ENCODE measurements at regions not wholly inside any gene's neighbourhood (a gene's known extent, or its start where the extent isn't known, plus 50 kb on each side); places are given as distances from the start of the nearest gene placed in this dataset.

DNA sequence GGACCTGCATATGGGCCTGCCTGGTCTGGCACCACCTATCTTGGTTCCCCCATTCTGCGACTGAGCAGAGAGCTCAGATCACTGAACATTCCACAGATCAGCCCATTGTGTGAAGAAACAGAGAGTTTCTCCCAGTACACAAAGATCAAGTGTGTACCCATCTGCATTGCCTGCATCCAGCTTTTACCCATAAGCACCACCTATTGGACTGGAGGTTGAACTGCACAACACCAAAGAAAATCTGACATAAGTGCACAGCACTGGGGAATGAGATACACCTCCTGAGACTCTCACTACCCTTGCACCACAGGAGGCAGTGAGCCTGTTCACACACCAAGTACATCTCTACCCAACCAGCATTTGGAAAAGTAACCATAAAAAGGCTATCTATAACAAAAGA lies 362.6 kb upstream of the CLEC14A start:
- DNase-seq: no peak
- H4K20me1 ChIP-seq (ENCODE audit: insufficient read depth): no peaks in the 10 kb centered on the region
- H3K27ac ChIP-seq: no peak overlapping the region
- H3K9me2 ChIP-seq (ENCODE audit: insufficient read depth): no peaks in the 10 kb centered on the region
- CTCF ChIA-PET: no interaction called here
- H3K36me3 ChIP-seq (ENCODE audit: low read depth): no peaks in the 10 kb centered on the region
- intact Hi-C loops (cut with micrococcal nuclease; ENCODE audit: unreplicated experiment): no loop called here
- no peak overlapping the region for H3K4me3 ChIP-seq
- H2AFZ ChIP-seq: no peak overlapping the region
- BruUV-seq (replicated peaks): no TSS peak
- H3K9me3 ChIP-seq (ENCODE audit: insufficient read depth, low read depth): no peaks in the 10 kb centered on the region
- no peak for TF ChIP-seq EZH2 (IDR thresholded peaks at IDR 0.05; ENCODE audit: low read depth)
- TF ChIP-seq, protein P1, sequence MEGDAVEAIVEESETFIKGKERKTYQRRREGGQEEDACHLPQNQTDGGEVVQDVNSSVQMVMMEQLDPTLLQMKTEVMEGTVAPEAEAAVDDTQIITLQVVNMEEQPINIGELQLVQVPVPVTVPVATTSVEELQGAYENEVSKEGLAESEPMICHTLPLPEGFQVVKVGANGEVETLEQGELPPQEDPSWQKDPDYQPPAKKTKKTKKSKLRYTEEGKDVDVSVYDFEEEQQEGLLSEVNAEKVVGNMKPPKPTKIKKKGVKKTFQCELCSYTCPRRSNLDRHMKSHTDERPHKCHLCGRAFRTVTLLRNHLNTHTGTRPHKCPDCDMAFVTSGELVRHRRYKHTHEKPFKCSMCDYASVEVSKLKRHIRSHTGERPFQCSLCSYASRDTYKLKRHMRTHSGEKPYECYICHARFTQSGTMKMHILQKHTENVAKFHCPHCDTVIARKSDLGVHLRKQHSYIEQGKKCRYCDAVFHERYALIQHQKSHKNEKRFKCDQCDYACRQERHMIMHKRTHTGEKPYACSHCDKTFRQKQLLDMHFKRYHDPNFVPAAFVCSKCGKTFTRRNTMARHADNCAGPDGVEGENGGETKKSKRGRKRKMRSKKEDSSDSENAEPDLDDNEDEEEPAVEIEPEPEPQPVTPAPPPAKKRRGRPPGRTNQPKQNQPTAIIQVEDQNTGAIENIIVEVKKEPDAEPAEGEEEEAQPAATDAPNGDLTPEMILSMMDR (conservative IDR thresholded peaks at IDR 0.05): no peak; the same call in 1 of the 2 replicates
- no peaks in the 10 kb centered on the region for H3K79me2 ChIP-seq (ENCODE audit: low read depth)
- H3K4me1 ChIP-seq (replicated peaks; ENCODE audit: insufficient read depth): no peaks in the 10 kb centered on the region
- H3K4me2 ChIP-seq: no peak overlapping the region
- H3K27me3 ChIP-seq (ENCODE audit: insufficient read depth, low read depth): no peaks in the 10 kb centered on the region
- POLR2A ChIA-PET (ENCODE audit: unreplicated experiment): no interaction called here
- no peaks in the 10 kb centered on the region for H3F3A ChIP-seq (ENCODE audit: insufficient read depth, low read depth)

DNA sequence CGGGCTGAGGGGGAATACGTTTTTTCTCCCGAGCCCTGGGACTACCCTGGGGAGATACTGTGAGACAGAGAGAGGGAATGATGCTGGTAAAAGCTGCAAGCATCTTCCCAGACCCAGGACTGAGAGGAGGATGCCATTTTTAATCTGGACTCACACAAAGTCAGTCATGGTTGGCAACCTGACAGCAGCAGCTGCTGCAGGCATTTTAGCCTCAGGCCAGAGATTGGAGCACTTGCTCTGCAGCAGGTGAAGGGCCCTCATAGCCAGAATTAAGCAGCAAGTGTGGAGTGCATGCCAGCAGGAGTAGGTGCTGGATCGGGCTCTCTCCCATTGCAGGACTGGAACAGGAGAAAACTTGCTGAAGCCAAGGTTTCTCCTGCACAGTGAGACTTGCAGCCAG lies 361.1 kb upstream of the CLEC14A start:
- Histone ChIP-seq H3K9me3 (ENCODE audit: insufficient read depth, low read depth) (no peaks in the 10 kb centered on the region), H3K9me2 (ENCODE audit: insufficient read depth) (no peaks in the 10 kb centered on the region), H3K4me3 (no peak overlapping the region), H3K36me3 (ENCODE audit: low read depth) (no peaks in the 10 kb centered on the region), H3K27me3 (ENCODE audit: insufficient read depth, low read depth) (no peaks in the 10 kb centered on the region), H3K27ac (no peak overlapping the region), H2AFZ (no peak overlapping the region), H4K20me1 (ENCODE audit: insufficient read depth) (no peaks in the 10 kb centered on the region), H3F3A (ENCODE audit: insufficient read depth, low read depth) (no peaks in the 10 kb centered on the region), H3K4me2 (no peak overlapping the region), H3K79me2 (ENCODE audit: low read depth) (no peaks in the 10 kb centered on the region), H3K4me1 (replicated peaks; ENCODE audit: insufficient read depth) (no peaks in the 10 kb centered on the region)
- DNase-seq: peak in 1 of 2 experiments; percentile 14
- ChIA-PET CTCF (no interaction called here), POLR2A (ENCODE audit: unreplicated experiment) (no interaction called here)
- no TSS peak for BruUV-seq (replicated peaks)
- no peak for TF ChIP-seq EZH2 (IDR thresholded peaks at IDR 0.05; ENCODE audit: low read depth)
- TF ChIP-seq, protein P1 (conservative IDR thresholded peaks at IDR 0.05): no peak
- intact Hi-C loops (cut with micrococcal nuclease; ENCODE audit: unreplicated experiment): no loop called here

DNA sequence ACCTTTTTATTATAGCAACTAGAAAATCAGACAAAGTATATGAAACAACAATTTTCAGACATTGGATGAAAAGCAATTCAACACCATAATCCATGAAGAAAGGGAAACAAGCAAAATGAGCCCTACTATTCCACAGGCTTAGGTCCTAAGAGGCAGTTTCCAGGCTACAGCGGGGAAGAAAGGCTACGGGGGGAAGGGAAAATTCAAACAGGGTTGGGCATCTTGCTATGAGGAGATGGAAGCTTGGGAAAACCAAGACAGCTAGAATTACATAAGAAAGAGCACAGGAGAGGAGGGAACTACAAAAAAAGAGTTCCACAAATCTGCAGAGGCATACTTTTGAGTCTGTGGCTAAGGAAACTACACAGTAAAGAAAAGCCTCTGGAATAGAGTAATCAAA lies 356.0 kb upstream of the CLEC14A start:
- Histone ChIP-seq H3K9me3 (ENCODE audit: insufficient read depth, low read depth) (no peaks in the 10 kb centered on the region), H3K4me2 (no peak overlapping the region), H3K79me2 (ENCODE audit: low read depth) (no peaks in the 10 kb centered on the region), H3K27me3 (ENCODE audit: insufficient read depth, low read depth) (no peaks in the 10 kb centered on the region), H3K9me2 (ENCODE audit: insufficient read depth) (no peaks in the 10 kb centered on the region), H3K36me3 (ENCODE audit: low read depth) (no peaks in the 10 kb centered on the region), H3K4me1 (replicated peaks; ENCODE audit: insufficient read depth) (no peaks in the 10 kb centered on the region), H3K4me3 (no peak overlapping the region), H3F3A (ENCODE audit: insufficient read depth, low read depth) (no peaks in the 10 kb centered on the region), H2AFZ (no peak overlapping the region), H4K20me1 (ENCODE audit: insufficient read depth) (no peaks in the 10 kb centered on the region), H3K27ac (no peak overlapping the region)
- ChIA-PET POLR2A (ENCODE audit: unreplicated experiment) (no interaction called here), CTCF (no interaction called here)
- TF ChIP-seq, protein P1 (conservative IDR thresholded peaks at IDR 0.05): no peak
- TF ChIP-seq EZH2 (IDR thresholded peaks at IDR 0.05; ENCODE audit: low read depth): no peak
- no peak for DNase-seq
- intact Hi-C loops (cut with micrococcal nuclease; ENCODE audit: unreplicated experiment): no loop called here
- no TSS peak for BruUV-seq (replicated peaks)
